GM18517 (cell line): ENCODE measurements at regions not wholly inside any gene's neighbourhood (a gene's known extent, or its start where the extent isn't known, plus 50 kb on each side); places are given as distances from the start of the nearest gene placed in this dataset.
"Not testable (repeated sequence)": the region's sequence is repeated elsewhere in the genome, so short reads cannot be mapped to it uniquely, and the experiment has no call there.

Source experiments
- ATAC-seq: cut with Tn5 transposase; IDR thresholded peaks from one replicate; pipeline ENCODE4 v1.9.1; 2021; ENCODE audit warnings: mild to moderate bottlenecking, moderate library complexity; ENCODE audit not compliant: unreplicated experiment

DNA sequence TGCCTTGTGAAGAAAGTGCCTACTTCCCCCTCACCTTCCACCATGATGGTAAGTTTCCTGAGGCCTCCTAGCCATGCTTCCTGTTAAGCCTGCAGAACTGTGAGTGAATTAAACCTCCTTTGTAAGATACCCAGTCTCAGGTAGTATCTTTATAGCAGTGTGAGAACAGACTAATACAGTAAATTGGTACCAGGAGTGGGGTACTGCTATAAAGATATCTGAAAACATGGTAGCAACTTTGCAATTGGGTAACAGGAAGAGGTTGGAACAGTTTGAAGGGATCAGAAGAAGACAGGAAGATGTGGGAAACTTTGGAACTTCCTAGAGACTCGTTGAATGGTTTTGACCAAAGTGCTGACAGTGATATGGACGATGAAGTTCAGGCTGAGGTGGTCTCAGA lies 550.3 kb upstream of the ADAMTS5 start:
- ATAC-seq: not testable (repeated sequence)

DNA sequence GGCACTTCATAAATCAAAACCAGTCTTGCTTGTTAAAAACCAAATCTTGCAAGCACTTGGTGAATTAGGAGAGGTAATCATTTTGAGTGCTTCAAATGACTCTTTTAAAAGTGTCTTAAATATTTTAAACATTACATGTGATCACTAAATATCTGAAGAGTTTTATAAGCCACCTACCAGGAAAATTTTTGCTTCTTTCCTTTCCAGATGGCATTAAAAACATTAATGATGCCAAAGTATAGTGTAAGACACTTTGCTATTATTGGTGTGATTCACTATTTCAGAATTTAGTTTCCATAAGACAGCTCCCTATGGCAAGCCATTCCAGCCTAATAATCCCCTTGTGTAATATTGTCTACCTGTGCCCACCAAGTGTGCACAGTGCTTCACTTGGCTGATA lies 548.8 kb upstream of the ADAMTS5 start:
- no peak for ATAC-seq

- ATAC-seq: no peak
Measured at GRCh38 chr21:27513825-27514224, 546.9 kb upstream of the ADAMTS5 start.

DNA sequence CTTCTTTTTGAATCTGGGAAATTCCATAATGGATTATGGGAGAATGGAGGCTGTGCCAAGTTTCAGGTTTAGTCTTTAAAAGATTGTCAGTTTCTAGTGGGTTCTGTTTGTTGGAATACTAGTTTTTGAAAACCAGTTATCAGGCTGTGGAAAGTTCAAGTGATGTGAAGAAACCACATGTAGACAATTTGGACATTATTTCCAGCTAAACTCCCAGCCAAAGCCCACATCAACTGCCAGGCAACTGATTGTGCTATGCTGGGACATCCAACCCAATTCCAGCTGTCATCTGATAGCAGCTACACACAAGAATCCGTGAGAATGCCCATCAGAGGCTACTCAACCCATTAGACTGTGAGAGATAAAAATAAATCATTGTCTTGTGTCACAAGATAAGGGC lies 546.1 kb upstream of the ADAMTS5 start:
- no peak for ATAC-seq

DNA sequence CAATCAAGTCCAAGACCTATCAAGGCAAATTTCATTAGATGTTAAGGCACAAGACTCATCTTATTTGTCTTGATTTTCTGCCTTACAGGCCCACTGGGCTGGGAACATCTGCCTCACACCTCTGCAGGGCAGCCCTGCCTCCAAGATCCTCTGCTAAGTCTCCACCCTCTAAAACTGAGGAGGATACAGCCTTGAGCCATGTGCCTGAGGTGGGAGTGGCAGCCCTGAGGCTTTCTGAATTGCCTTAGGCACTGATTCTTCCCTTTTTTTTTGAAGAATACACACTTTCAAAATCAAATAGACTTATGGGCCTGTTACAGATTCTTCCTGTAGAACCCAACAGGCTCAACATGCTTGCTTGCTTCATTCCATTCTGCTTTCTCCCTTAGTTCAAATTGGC lies 544.3 kb upstream of the ADAMTS5 start:
- ATAC-seq: no peak

DNA sequence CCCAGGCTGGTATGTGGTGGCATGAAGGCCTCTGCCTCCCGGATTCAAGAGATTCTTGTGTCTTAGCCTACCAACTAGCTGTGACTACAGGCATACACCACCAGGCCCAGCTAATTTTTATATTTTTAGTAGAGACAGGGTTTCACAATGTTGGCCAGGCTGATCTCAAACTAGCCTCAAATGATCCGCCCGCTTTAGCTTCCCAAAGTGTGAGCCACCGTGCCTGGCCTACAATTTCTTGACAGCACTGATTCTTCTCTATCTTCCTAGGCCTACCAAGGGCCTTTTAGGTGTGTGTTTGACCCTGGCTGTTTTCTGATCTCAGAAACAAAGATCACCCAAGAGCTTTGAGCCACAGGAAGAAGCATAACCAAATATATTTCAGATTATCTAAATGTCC lies 540.8 kb upstream of the ADAMTS5 start:
- ATAC-seq: no peak

- ATAC-seq: no peak
Measured at GRCh38 chr21:27505516-27505915, 538.6 kb upstream of the ADAMTS5 start.

DNA sequence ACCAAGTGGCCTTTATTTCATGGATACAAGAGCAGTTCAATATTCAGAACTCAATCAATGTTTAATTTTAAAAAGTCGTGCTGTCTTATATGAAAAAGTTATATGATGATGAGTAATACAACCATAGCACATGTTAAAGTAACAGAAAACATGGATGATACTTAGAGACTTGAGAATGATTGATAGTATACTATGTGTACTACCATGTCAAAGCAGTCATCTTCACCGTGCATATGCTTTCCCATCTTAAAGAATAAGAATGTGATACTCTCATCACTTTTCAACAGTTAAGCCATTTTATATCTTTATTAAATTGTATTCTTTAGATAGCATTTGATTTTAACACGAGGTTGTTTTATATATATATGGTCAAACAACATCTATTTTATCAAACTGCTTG lies 535.9 kb upstream of the ADAMTS5 start:
- no peak for ATAC-seq

GRCh38 chr21:27498025-27498424 lies 531.1 kb upstream of the ADAMTS5 start:
- no peak for ATAC-seq

- ATAC-seq: no peak
Measured at GRCh38 chr21:27495836-27496235, 528.9 kb upstream of the ADAMTS5 start.

- ATAC-seq: no peak
Measured at GRCh38 chr21:27493542-27493941, 526.7 kb upstream of the ADAMTS5 start.

- no peak for ATAC-seq
Measured at GRCh38 chr21:27487676-27488075, 520.8 kb upstream of the ADAMTS5 start.

GRCh38 chr21:27480841-27481261 lies 514.0 kb upstream of the ADAMTS5 start:
- no peak for ATAC-seq

DNA sequence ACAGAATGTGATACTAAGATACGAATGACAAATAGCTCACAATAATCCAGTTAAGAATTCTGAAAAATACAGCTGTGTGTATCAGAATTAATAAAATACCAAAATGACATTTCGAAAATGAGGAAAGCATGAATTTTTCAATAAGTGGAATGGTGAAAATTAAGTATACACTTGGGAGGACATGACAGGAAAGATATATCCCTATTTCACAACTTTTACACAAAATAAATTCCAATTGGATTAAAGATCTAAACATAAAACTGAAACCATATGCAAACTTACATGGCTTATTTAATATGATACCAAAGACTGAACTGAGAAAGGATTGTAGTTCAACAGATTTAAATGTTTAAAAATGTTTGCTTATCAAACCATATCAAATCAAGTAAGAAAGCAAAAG lies 510.4 kb upstream of the ADAMTS5 start:
- no peak for ATAC-seq

GRCh38 chr21:27476696-27477095 lies 509.8 kb upstream of the ADAMTS5 start:
- ATAC-seq: no peak

DNA sequence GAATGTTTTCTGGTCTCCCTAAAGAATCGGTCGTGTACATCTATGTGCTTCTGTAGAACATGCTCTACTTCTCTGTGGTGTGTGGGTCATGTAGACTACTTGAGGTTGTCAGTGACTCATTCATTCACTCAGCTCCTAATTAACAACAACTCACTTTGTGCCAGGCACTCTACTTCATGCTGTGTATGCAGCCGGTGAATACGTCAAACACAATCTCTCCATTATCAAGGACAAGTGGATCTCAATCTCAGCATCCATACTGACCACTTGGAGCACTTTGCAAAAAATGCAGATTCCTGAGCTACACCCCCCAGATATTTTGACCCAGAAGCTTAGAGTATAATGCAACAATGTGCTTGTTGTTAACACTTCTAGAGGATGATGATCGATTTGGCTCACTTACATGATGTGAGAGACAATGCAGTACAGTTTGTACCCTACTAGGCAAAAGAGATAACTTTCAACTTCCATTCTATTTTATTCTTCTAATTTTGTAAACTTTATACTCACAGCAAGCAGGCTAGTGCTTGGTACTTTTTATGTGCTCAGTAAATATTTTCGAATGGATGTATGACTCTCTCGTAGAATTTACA lies 508.6 kb upstream of the ADAMTS5 start:
- no peak for ATAC-seq

DNA sequence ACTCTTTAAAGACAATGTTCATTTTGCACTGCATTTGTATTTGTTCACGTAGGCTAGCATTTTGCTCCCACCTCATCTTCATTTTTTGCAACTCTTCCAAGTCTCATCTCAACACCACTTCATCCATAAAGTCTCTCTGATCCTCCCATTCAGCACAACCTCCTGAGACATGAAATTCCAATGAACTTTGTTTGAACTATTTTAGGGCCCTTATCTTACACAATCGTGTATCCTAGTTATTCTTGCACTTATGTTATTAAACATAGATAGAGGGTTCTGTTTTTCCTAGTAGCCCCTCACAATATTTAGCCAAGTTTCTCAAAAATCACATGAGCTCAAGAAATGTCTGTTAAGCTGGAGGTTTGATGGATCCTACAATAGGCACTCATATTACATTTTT lies 500.5 kb upstream of the ADAMTS5 start:
- no peak for ATAC-seq

DNA sequence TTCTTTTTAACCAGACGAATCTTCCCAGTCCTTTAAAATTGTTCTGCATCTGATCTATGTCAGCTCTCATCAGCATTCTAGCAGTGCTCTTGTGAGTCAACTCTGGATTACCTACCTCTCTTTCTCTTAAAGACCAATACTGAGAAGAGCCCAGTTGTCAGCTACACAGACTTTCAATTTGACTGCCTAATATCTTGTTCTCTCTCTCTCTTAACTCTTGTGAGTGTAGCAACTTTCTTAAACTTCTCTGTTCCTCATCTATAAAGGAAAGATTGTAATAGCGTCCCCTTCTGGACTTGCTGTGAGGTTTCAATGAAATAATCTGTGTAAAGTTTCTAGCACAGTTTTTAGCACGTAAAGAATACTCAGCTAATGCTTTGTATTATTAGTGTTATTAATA lies 499.3 kb upstream of the ADAMTS5 start:
- no peak for ATAC-seq

DNA sequence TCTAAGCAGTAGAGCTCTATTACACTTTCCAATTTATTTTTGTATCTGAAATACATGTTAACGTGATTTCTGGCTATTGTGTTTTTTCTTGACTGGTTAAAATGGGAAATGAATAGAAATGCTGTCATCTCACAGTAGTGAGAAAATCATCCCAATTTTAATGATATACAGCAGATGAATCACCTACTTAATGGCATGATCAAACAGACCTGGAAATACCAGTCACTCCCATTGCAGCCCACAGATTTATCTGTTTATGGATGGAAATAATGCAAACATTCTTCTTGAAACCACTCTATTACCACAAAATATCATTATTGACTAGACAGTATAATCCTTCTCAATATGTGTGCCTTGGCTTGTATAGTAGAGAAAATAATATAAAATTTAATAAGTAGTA lies 497.8 kb upstream of the ADAMTS5 start:
- no peak for ATAC-seq

DNA sequence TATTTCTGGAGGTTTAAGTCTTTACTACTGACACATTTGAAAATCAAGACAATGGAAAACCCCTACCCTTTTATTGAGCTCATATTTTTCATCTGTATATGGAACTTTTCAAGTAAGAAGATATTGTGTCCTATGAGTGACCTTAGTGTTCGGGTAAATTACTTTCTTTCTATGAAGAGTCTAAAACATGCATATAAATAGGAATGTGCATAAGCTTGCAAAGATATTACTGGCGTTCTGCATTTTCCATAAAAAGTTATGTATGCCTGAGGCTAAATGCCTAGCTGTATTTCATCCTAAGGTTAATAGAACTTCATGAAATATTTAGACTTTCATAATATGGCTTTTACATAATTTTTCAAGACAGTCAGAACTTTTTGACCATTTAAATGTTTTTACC lies 495.8 kb upstream of the ADAMTS5 start:
- no peak for ATAC-seq

DNA sequence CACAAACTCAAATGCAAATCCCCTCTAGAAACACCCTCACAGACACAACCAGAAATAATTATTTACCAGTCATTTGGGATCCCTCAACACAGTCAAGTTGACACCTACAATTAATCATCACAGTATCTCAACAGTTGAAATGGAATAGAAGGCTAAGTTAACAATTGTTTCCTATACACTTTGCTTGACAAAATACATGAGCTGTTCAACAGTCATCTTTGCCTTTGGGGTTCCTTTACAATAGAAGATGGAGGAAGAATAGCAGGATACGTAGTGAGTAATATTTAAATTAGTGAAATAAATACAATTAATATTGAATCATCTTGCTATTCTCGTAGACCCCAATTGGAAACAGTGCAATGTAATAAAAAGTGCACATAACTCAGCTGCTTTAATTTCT lies 487.3 kb upstream of the ADAMTS5 start:
- ATAC-seq: no peak

DNA sequence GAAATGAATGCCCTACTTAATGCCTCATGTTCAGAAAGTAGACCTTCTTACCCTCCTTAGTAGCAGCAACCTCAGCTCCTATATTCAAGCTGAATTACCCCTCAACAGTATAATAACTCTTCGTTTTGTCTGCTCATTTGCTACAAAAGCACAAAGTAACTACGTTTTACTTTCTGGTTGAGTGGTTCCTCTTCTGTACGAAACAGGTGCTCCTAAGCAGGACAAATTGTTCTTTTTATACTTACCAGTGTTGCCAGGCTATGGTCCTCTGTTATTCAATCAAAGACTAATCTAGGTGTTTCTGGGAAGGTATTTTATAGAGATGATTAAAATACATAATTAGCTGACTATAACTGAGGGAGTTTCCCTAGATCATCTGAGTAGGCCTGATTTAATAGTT lies 484.2 kb upstream of the ADAMTS5 start:
- no peak for ATAC-seq

- ATAC-seq: no peak
Measured at GRCh38 chr21:27450216-27450615, 483.3 kb upstream of the ADAMTS5 start.

DNA sequence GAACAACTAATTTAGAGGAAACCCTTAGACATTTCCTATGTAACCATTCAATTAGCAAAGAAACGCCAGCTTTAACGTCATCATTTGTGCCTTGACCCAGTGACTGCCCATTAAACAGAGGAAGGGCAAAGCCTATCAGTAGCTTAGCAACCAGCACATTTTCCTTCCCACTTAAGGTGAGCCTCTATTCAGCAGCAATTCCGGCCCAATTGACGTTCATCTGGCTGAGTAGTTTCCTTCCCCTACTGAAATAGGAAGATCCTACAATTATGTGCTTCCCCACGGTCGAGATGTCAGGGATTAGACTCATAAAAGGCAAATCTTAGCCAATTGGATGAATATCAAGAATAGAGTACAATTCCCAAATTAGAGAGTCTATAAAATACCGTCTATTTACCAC lies 482.1 kb upstream of the ADAMTS5 start:
- no peak for ATAC-seq
